HG02885 (cell line): ENCODE measurements at regions not wholly inside any gene's neighbourhood (a gene's known extent, or its start where the extent isn't known, plus 50 kb on each side); places are given as distances from the start of the nearest gene placed in this dataset.

Source experiments
- ATAC-seq: cut with Tn5 transposase; IDR thresholded peaks from one replicate; pipeline ENCODE4 v1.9.1; 2021; ENCODE audit warnings: mild to moderate bottlenecking; ENCODE audit not compliant: unreplicated experiment, poor library complexity

DNA sequence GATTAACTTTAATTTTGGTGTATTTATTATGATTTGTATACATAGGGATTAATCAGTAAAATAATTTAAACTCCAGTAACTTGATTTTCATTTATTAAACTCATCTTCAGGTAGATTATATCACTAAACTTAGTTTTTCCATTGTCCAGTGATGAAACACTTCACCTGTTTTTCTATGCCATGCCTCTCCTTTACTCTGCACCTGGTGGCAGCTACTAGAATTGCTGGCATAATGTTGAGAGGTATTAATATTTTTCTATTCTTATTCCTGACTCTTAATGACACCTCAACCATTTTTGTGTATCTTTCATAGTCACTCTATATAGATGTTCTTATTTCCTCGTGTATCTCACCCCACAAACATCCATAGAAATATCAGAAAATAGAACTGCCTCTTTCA, 940.3 kb upstream of the CRIM1 start:
- no peak for ATAC-seq

DNA sequence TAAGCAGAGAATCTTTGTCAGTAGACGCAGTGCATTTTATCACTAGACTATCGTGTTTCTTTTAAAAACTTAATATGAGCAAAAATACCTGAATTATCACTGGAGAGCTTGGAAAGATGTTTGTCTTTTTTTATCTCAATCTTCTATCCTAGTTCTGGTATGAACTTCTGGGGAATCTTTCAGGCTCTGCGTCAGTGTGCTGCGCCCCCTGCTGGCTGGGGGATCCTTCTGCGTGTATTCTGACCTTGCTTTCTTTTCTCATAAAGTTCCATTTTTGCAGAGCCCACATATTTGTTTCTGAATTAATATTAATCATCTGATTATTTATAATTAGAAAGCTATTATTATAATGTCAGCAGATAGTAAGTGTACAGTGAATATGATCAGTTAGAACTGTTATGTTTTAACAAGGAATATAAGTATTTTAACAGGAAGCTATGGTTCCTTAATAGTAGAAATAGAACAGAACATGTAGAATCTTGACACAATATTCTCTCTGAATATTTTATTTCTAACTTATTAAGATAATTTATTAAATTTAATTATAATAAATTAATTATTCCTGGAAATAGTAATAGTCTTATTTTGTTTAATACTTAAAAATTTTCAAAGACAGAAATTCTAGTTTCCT, 945.0 kb upstream of the CRIM1 start:
- peak; percentile 94 for ATAC-seq

DNA sequence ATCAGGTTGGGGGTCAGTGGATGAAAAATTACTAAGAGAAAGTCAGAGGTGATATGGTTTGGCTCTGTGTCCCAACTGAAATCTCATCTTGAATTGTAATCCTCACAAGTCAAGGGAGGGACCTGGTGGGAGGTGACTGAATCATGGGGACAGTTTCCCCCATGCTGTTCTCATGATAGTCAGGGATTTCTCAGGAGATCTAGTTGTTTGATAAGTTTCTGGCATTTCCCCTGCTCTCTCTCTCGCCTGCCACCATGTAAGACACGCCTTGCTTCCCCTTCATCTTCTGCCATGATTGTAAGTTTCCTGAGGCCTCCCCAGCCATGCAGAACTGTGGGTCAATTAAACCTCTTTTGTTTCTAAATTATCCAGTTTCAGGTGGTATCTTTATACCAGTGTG, 945.8 kb upstream of the CRIM1 start:
- no peak for ATAC-seq

DNA sequence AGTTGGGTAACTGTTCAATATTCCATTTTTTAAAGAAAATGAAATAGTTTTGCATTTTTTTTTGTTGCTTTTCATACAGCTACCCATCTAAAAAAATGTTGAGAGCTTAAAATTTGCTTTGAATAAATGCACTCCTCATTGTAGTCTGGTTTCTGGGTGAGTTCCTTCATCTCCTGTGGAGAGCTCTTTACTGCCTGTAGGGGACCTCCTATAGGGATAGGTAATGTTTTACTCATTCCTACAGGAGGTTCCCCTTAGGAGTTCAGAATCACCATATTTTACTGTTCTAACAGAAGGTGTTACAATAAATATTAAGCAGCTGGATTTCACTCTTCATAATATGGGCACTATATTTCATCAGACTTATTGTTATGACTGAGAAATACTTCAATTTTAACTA, 947.3 kb upstream of the CRIM1 start:
- ATAC-seq: no peak

DNA sequence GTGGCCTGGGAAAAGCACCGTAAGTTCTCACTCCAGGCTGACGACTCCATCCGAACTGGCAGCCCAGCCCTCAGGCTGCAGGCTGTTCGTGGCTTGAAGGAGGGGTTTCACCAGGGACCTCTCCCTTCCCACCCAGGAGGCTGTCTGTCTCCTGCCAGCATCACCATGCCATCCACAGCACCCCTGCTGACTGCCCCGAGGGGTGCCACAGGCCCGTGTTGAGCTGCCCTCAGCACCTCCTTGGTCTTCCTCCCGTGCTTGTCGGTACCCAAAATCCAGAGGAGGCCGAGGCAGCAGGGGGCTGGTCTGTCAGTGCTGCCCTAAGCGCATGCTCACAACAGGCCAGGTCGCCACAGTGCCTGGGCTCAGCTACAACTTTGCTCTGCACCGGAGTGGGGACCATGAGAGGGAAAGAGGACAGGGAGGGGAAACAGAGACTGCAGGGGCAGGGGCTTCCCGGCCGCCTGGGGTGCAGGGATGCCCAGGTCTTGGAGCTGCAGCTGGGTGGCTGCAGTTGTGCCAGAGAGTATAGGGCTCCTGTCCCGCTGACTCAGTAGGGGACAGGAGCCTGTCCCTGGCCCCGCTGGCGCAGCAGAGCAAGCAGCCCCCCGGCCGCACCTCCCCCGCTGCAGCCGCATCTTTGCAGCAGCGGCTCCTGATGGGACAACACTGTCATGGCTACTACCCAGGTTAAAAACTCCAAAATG, 963.7 kb upstream of the CRIM1 start:
- no peak for ATAC-seq

DNA sequence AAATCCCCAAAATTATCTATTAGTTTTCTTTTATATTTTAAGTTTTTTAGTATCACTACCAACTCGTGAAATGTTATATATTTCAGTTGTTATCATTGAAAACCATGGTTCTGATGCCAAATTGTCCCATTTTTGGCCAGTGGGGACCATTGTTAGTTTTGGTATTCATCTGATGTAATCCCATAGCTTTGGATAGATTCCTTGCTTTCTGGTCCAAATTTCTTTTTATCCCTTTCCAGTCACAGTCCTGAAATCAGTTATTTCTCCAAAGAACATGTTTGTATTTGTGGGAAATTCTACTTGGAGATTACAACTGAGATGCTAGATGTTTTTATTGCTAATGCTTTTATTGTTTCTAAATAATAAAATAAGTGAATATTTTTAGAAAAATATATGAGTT, 976.8 kb upstream of the CRIM1 start:
- no peak for ATAC-seq

DNA sequence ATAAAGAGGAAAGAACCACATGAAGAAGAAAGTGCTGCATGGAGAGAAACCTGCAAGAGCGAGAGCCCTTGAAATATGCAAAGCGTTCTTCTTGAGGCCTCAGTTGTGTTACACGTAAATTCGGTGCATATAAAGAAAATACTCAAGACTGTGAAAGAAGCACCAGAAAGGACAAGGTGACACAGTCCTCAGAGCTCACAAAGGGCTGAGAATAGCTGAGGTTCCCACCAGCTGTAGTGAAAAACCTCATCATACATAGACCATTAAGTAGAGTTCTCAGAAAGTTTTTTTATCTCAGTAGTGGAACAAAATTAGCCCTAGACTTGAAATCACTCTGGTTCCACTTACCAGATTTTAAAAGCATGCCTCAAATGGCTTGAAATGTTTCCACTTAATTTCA, 980.7 kb upstream of the CRIM1 start:
- no peak for ATAC-seq

DNA sequence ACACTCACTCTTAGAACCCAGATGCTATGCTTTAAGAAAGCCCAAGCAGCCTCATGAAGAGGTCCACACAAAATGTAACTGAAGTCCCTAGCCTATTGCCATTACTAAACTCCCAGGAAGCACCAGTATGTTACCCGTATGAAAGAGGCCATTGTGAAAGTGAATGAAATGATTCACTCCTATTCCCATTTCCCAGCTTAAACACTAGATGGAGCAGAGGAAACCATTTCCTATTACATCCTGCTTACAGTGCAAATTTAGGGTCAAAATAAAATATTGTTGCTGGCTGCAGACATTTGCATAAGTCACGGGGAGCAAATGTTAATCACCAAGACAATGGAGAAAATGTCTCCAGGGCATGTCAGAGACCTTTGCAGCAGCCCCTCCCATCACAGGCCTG, 989.7 kb upstream of the CRIM1 start:
- ATAC-seq: no peak

DNA sequence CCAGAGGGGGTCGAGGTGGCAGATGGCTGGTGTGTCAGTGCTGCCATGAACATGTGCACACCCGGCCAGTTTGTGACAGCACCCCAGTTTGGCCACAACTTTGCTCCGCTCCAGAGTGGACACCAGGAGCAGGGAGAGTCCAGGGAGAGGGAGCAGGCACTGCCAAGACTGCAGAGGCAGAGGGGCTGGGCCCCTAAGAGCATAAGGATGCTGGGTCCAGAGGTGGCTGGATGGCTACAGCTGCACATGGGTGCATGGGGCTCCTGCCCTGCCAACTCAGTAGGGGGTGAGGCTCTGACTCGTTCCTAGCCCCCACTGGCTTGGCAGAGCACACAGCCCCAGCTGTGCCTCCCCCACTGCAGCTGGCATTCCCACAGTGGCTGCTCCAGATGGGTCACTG, 999.2 kb upstream of the CRIM1 start:
- ATAC-seq: no peak

DNA sequence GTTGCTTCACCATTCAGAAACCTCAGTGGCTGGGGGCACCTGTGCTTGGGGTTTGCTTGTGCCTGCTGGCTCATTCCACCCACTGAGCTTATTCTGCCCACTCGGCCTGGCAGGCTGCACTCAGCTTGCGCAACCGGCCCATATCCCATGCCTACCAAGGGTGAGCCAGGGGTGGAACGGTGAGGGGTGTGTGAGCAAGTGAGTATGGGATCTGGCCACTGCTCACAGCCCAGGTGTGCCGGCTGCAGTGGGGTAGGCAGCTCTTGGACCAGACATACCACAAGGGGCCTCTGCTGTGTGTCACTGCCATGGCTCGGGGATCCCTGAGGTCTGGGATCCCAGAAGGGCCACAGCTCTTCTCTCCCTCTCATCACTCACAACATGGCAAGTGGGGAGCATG, 1000.5 kb upstream of the CRIM1 start:
- no peak for ATAC-seq

DNA sequence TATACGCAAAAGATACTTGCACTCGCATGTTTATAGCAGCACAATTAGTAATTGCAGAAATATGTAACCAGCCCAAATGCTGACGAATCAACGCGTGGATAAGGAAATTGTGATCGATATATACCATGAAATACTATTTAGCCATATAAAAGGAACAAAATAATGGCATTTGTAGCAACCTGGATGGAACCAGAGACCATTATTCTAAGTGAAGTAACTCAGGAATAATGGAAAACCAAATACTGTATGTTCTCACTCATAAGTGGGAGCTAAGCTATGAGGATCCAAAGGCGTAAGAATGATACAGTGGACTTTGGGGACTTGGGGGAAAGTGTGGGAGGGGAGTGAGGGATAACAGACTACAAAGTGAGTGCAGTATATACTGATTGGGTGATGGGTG, 1008.0 kb upstream of the CRIM1 start:
- no peak for ATAC-seq

DNA sequence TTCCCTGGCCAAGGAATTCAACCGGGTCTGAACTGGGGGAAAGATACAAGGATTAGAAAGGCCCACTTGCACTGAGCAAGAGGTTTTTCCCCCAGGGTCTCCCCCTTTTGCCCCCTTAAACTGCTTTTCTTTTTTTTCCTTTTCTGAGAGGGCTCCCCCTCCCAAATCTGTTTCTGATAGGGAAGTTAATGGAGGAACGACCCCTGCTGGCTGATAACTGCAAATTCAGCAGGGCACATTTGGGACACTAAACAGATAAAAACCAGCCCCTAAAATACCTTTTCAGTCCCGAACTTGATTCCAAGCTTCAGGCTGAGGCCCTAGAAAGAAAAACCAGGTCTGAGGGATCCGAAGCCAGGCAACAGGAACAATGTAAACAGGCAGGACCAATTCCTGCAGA, 1012.4 kb upstream of the CRIM1 start:
- ATAC-seq: no peak

DNA sequence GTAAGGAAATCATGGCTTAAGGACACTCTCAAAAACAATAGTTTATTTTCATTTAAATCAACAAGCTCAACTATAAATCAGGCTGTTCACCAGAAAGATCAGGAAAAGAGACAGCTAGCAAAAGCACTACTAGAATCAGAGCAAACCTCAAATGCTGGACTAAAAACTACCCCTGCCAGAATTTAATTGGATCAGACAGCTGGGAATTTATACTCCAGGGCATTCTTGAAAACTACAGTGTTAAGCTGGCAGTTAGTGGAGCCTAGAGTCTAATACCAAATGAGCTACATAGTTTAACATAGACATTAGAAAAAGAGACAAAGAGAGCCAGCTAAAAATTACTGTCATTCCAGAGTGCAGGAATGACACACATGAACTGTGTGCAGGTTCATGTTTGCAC, 1016.4 kb upstream of the CRIM1 start:
- ATAC-seq: no peak

DNA sequence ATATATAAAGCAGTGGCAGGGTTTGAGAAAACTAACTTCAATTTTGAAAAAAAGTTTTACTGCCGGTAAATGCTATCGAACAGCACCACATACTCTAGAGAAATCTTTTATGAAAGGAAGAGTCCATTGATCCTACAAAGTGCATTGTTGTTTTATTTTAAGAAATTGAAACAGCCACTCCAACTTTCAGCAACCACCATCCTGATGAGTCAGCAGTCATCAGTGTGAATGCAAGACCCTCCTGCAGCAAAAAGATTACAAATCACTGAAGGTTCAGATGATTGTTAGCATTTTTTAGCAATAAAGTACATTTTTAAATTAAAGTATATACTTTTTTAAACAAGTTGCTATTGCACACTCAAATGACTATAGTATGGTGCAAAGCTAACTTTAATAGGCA, 1017.7 kb upstream of the CRIM1 start:
- ATAC-seq: no peak

DNA sequence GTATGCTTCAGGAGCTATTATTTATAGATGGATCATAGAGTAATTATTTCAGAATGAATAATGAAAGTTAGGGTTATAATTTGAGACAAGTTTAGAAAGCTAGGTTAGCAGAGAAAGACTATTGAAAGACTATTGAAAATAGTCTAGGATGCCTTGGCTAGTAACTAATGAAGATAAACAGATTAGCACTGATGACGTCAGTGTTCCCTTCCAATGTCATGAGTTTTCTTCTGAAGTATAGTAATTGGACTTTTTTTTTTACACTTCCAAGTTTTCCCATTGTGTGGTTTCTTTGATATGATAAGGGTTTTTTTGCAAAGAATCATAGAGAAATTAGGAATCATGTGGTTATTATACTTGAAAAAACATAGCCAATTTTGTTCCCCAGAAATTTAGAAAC, 1041.5 kb upstream of the CRIM1 start:
- ATAC-seq: no peak

DNA sequence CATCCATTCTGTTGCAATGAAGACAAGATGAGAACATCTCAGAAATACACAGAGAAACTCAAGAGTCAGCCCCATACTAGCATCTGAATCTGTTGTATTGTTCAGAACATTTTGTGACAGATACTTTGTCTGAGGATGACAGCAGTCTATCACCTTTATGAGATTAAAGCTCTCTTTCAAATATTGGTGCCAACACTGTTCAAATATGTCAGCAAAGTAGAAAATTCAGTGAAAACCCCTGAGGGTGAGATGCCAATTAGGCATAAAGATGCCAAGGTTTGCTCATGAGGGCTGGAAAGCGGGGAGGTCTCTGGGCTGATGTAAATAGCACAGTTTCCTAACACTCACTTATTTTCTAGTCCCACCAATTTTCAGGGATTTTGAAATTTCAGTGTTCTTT, 1054.2 kb upstream of the CRIM1 start:
- no peak for ATAC-seq

DNA sequence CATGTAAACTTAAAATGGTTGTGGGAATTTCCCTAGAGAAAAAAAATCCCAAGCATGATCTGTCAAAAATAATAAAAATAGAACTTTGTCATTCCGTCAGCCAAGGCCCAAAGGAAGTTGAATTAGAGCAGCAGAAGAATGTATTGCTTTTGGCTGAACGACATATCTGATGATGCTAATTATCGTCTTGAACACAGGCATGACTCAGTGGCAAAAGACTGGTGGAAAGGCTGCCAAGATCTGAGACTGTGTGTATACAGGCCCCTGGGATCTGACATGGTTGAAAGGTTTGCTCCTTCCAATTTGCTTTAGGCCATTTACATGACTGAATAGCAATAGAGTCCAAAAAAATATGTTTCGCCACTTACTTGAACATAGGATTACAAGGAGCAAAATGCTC, 1057.1 kb upstream of the CRIM1 start:
- no peak for ATAC-seq

DNA sequence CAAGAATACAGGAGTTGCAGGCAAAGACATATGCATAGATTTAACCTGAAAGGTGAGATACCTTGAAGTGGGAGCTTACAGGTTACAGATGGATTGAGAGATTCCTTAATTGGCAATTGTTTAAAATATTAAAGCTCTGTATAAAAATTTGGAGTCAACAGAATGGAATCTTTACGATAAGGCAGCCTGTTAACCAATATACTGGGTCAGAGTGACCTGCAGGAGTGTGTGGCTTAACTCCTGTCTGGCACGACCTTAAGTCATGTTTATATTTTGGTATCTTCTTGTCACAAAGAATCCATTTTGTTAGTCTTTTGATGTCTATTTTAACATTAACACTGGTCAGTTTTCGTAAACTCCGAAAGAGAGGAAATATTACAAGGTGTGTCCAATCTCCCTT, 1058.2 kb upstream of the CRIM1 start:
- no peak for ATAC-seq

DNA sequence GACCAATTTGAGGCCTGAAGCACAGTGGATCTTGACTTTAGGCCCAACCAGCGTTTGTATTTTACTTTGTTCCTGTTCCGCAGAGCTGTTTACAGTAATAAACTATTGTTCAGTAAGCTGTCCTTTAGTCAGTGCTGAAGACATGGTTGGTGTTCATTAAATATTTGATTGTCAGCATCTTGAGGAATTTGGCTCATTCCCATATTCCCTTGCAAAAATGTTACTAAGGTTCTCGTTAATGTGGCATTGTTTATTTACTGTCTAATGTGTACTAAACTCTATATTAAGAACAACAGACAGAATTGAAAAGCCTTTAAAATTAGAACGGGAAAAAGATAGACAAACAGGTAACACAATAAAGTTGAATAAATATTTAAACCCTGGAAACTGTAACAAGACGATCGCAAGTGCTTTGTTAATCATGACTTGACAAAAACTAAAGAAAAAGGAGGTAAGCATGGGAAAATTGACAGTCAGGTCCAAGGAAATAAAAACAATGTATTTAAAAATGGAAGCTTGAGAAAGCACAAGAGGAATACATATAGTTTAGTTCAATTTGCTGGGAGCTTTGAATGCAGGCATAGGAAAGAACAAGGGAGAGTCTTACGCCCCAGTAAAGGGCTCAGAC, 1060.8 kb upstream of the CRIM1 start:
- no peak for ATAC-seq

DNA sequence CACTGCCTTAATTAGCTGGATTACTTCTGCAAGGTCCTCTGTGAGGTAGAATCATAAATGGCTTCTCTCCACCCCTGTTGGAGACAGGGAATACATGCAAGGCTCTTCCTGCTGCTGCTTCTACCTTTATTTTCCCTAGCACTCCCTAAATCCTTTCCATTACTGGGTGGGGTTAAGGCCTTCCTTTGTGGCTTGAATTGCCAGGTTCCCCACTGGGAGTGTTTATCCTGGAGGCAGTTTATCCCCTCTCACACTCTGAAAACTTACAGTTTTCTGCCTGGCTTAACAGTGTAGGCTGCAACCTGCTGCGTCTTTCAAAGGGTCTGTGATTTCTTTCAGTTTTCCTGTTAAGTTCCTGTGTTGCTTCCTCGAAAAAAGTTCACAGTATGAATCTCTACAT, 1062.3 kb upstream of the CRIM1 start:
- no peak for ATAC-seq

DNA sequence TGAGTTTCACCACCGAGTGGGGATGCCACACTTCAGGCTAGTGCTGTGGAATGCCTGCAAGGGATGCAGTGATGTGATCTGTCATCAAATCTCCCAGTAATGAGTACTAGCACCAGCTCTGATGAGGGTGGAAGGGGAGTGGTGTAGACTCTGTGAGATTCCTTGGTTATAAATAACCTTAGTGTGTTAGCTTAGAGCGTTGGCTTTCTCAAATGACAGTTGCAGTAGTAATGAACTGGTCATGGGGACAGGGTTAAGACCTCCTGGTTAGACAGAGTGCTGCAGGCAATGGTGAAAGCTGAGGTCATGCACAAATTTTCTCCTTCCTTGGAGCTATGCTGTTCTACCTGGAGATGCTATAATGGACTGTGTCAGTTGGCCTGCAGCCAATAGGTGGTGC, 1063.4 kb upstream of the CRIM1 start:
- no peak for ATAC-seq

DNA sequence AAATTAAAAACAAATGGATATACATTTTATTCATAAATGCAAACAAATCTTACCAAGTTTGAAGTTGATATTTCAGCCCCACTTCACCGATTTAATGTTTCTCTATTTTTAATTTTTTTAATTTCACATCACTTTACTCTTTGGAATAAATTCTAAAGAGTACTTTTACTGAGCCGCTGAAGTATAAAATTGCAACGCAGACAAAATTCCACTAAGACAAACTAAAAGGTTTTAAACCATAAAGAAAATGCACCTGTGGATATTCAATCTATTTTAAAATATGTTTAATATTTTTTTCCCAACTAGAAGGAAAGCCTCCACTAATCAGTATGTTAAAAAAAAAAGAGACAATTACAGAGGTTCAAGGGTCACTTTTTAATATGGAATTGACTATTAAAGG, 1073.9 kb upstream of the CRIM1 start:
- no peak for ATAC-seq
